ENCODE measurements at regions not wholly inside any gene's neighbourhood (a gene's known extent, or its start where the extent isn't known, plus 50 kb on each side); places are given as distances from the start of the nearest gene placed in this dataset.

- no peak for TF ChIP-seq CTCF (IDR thresholded peaks at IDR 0.05)
- TF ChIP-seq ZFX (IDR thresholded peaks at IDR 0.05; ENCODE audit: borderline replicate concordance), result no peak
These were observed 50.2 kb upstream of the LMX1B start for GRCh38 chr9:126563556-126563955.
